BJ (cell line): ENCODE measurements at regions not wholly inside any gene's neighbourhood (a gene's known extent, or its start where the extent isn't known, plus 50 kb on each side); places are given as distances from the start of the nearest gene placed in this dataset.
"Not testable (repeated sequence)": the region's sequence is repeated elsewhere in the genome, so short reads cannot be mapped to it uniquely, and the experiment has no call there.

ENCODE experiments used
- CTCF ChIA-PET: fragments of 350-600 bp; formaldehyde crosslinking; extraction: SDS; loops from one replicate; lab custom pipeline; 2021; ENCODE audit warnings: antibody characterized with exemption, inconsistent platforms; lab: Yijun Ruan, JAX
- POLR2A ChIA-PET: fragments of 300-600 bp; sonication (Branson Sonifier 250); formaldehyde crosslinking; extraction: SDS; loops from one replicate; lab custom pipeline; 2021; ENCODE audit warnings: antibody characterized with exemption; lab: Charles Lee
- DNase-seq: peaks from one replicate; pipeline ENCODE4 v3.0.0-alpha.2; 2011; ENCODE audit warnings: low read depth
- H3K27me3 ChIP-seq: 2 replicates; pipeline ENCODE4 v1.6.0; 2011; ENCODE audit warnings: low read length; ENCODE audit not compliant: control insufficient read depth, insufficient read depth
- H3K36me3 ChIP-seq: 2 replicates; pipeline ENCODE4 v1.5.1; 2011; ENCODE audit warnings: low read length; ENCODE audit not compliant: control insufficient read depth, insufficient read depth
- H3K4me3 ChIP-seq: 2 replicates; pipeline ENCODE4 v1.5.1; 2011; ENCODE audit warnings: low read depth, mild to moderate bottlenecking, control low read depth, low read length
- TF ChIP-seq, protein P1 (sequence below): IDR thresholded peaks from 2 replicates; pipeline ENCODE4 v1.5.1; 2011; ENCODE audit warnings: low read depth, mild to moderate bottlenecking, control low read depth, inconsistent platforms, low read length, moderate library complexity; ENCODE audit not compliant: insufficient read depth

DNA sequence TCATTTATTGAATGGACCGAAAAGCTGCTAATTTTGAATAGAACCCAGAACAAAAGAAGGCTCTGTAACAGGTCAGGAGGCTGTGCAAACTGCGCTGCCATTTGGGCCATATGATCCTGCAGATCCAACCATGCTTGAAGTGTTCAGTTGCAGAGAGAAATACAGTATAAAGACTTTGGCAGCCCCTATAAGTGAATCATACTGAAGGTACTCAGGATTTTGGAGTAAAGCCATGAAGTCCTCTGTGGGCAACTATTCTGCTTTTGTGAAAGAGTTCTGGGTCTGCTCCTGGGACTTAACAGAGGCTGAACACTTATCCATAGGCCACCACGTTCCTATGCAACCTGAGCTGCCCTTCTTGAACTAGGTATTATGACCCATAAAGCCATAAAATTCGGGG, 1613.6 kb upstream of the PRMT6 start:
- POLR2A ChIA-PET = no interaction called here
- DNase-seq = no peak
- TF ChIP-seq, protein P1, sequence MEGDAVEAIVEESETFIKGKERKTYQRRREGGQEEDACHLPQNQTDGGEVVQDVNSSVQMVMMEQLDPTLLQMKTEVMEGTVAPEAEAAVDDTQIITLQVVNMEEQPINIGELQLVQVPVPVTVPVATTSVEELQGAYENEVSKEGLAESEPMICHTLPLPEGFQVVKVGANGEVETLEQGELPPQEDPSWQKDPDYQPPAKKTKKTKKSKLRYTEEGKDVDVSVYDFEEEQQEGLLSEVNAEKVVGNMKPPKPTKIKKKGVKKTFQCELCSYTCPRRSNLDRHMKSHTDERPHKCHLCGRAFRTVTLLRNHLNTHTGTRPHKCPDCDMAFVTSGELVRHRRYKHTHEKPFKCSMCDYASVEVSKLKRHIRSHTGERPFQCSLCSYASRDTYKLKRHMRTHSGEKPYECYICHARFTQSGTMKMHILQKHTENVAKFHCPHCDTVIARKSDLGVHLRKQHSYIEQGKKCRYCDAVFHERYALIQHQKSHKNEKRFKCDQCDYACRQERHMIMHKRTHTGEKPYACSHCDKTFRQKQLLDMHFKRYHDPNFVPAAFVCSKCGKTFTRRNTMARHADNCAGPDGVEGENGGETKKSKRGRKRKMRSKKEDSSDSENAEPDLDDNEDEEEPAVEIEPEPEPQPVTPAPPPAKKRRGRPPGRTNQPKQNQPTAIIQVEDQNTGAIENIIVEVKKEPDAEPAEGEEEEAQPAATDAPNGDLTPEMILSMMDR = no peak
- CTCF ChIA-PET = no interaction called here
- H3K4me3 ChIP-seq = no peak overlapping the region
- no peaks in the 10 kb centered on the region for H3K27me3 ChIP-seq
- H3K36me3 ChIP-seq = no peaks in the 10 kb centered on the region

DNA sequence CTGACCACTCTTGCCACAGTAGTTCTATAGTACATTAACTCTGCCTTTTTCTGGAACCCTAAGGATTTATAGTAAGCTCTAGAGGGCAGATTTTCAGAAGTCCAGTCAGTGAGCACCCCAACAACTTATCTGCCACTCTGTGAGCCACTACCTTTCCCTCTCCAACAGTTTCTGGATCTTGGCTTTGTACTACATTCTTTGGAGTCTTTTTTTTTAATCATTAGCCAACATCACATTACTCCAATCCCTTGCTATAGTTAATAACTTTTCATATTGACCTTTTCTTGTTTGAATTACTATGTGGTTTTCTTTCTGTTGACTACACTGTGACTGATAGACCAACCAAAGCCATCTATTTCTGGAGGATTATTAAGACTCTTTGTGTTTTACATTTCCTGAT, 1596.7 kb upstream of the PRMT6 start:
- TF ChIP-seq, protein P1 = no peak
- ChIA-PET CTCF (no interaction called here), POLR2A (no interaction called here)
- H3K36me3 ChIP-seq = no peaks in the 10 kb centered on the region
- no peak for DNase-seq
- H3K4me3 ChIP-seq = no peak overlapping the region
- H3K27me3 ChIP-seq = no peaks in the 10 kb centered on the region

DNA sequence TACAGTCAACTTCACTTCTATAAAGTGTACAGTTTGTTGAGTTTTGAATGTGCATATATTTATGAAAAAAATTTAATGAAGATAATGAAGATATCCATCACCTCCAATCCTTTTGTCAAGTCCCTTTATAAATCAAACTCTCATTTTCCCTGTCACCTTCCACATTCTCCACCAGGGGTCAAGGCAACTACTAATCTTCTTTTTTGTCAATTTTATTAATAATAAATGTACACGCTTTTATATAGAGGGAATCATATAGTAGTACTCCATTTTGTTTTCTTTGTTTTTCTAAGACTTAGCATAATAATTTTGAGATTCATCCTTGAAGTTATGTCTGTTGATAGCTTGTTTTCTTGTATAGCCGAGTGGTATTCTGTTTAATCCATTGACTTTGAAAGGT, 1594.2 kb upstream of the PRMT6 start:
- ChIA-PET POLR2A (no interaction called here), CTCF (interaction anchor here (1.0 kb wide), 1 partner anchor 9 kb away, joined by 3 read pairs; no protein-coding TSS in a partner anchor)
- Histone ChIP-seq H3K27me3 (no peaks in the 10 kb centered on the region), H3K36me3 (no peaks in the 10 kb centered on the region), H3K4me3 (no peak overlapping the region)
- no peak for DNase-seq
- TF ChIP-seq, protein P1 = no peak

DNA sequence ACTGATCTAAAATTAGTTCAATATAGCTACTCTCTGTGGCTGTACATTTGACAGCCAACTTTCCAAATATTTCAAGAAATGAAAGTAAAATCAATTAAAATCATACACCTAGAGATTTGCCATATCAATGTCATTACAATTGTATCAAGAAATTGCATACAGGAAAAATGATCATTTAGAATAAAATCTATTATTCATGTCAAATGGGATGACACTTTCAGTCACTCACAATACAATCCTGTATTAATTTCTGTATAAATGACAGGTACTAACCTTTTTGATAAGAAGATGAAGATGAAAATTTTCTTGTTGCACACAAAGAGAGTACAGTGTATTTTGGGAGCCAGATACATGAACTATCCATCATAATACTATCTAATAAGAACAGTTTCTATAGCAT, 1588.9 kb upstream of the PRMT6 start:
- H3K27me3 ChIP-seq = no peaks in the 10 kb centered on the region
- no peak for DNase-seq
- TF ChIP-seq, protein P1 = no peak
- POLR2A ChIA-PET = no interaction called here
- no peak overlapping the region for H3K4me3 ChIP-seq
- H3K36me3 ChIP-seq = no peaks in the 10 kb centered on the region
- CTCF ChIA-PET = no interaction called here

DNA sequence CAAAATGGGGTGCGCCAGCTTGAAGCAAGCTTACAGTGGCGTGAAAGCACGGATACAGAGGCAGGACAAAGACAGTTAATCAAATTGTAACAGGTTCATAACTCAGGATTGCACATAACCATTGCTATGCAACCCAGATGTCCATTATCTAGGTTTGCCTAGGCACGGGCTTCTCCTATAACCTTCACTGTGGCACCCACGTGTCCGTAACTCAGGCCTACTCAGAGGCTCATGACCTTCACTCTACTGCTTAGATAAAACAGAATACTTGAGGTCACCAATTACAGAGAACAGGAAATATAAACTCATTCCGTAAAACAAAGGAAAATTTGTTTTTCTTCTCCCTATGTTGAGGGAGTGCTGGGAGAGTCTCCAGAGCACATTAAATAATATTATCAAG, 1585.9 kb upstream of the PRMT6 start:
- DNase-seq, H3K36me3 ChIP-seq, CTCF ChIA-PET, H3K4me3 ChIP-seq, POLR2A ChIA-PET, H3K27me3 ChIP-seq: not testable (repeated sequence)

DNA sequence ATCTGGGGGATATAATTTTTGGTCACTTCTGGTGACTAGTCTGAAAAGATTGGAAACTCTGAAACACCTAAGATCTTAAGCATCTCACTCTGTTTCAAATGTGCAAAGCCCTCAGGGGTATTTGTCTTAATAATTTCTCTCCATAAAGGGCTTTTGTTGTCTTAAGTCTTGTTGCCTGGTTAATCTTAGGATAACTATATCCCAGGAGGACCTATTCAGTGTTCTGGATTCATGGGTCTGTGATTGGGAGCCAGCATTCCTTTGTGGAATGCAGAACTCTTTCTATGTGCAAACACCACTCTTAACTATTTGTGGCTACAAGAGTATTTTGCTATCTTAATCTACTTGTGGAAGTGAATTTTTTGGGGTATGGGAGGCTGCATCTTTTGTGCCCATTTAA, 1573.0 kb upstream of the PRMT6 start:
- CTCF ChIA-PET = no interaction called here
- TF ChIP-seq, protein P1 = no peak
- Histone ChIP-seq H3K4me3 (no peak overlapping the region), H3K27me3 (no peaks in the 10 kb centered on the region), H3K36me3 (no peaks in the 10 kb centered on the region)
- POLR2A ChIA-PET = no interaction called here
- DNase-seq = no peak
